ENCODE measurements at regions not wholly inside any gene's neighbourhood (a gene's known extent, or its start where the extent isn't known, plus 50 kb on each side); places are given as distances from the start of the nearest gene placed in this dataset.

- TF ChIP-seq EZH2 (IDR thresholded peaks at IDR 0.05; ENCODE audit: borderline replicate concordance, low read depth, low read length, severe bottlenecking) (no peak), POLR2AphosphoS5 (IDR thresholded peaks at IDR 0.05; ENCODE audit: insufficient read depth, low read depth, low read length) (no peak), CTCF (IDR thresholded peaks at IDR 0.05; ENCODE audit: extremely low read depth in 1 of 2, insufficient read depth in 1 of 2, low read depth in 1 of 2, low read length in 2 of 2) (no peak), FOS (IDR thresholded peaks at IDR 0.05; ENCODE audit: borderline replicate concordance, insufficient read depth, low read length) (no peak), POLR2A (IDR thresholded peaks at IDR 0.05; ENCODE audit: low read depth, low read length) (no peak), GATA2 (IDR thresholded peaks at IDR 0.05; ENCODE audit: insufficient read depth, insufficient read length, low read depth, low read length) (no peak), MYC (IDR thresholded peaks at IDR 0.05; ENCODE audit: low read depth, low read length) (no peak), MAX (IDR thresholded peaks at IDR 0.05; ENCODE audit: insufficient read depth, insufficient read length) (no peak), JUN (IDR thresholded peaks at IDR 0.05; ENCODE audit: borderline replicate concordance, insufficient read depth, insufficient read length, low read depth) (no peak)
- FAIRE-seq: no peak
- no peaks in the 10 kb centered on the region for H3K36me3 ChIP-seq (ENCODE audit: control insufficient read depth in 2 of 2, extremely low read depth in 1 of 2, insufficient read depth in 2 of 2, low read length in 2 of 2)
- H3K27me3 ChIP-seq (ENCODE audit: control insufficient read depth in 2 of 2, insufficient read depth in 2 of 2, low read length in 2 of 2): no peaks in the 10 kb centered on the region
- no peaks in the 10 kb centered on the region for H3K9me3 ChIP-seq (replicated peaks; ENCODE audit: control insufficient read depth, insufficient read depth, low read length)
- H3K4me1 ChIP-seq (ENCODE audit: control insufficient read depth, extremely low read depth, insufficient read depth, low read length): no peaks in the 10 kb centered on the region
- no peak overlapping the region for H3K4me3 ChIP-seq (replicated peaks in 1 of 3; ENCODE audit: insufficient read depth in 1 of 3, low read depth in 1 of 3, low read length in 3 of 3)
- ChIA-PET CTCF (no interaction called here), POLR2A (no interaction called here)
- no peaks in the 10 kb centered on the region for H3K79me2 ChIP-seq (ENCODE audit: control insufficient read depth, insufficient read depth, low read length)
- H3K9ac ChIP-seq (replicated peaks; ENCODE audit: extremely low read depth, insufficient read depth, low read length): no peak overlapping the region
- no peak overlapping the region for H2AFZ ChIP-seq (ENCODE audit: low read depth, low read length)
- H4K20me1 ChIP-seq (replicated peaks; ENCODE audit: control insufficient read depth, extremely low read depth, insufficient read depth, low read length): no peaks in the 10 kb centered on the region
- intact Hi-C loops (cut with micrococcal nuclease) (no loop called here), dilution Hi-C loops (cut with MboI; ENCODE audit: extremely low pct_ligation_motif_present, low sequenced_read_pairs) (no loop called here)
- H3K27ac ChIP-seq (ENCODE audit: insufficient read depth, low read depth, low read length): no peak overlapping the region
- H3K9me1 ChIP-seq (replicated peaks; ENCODE audit: control insufficient read depth, extremely low read depth, insufficient read depth, low read length): no peaks in the 10 kb centered on the region
- no peak for DNase-seq (ENCODE audit: low read depth, low spot score)
- H3K4me2 ChIP-seq (ENCODE audit: insufficient read depth, low read length): no peak overlapping the region
- BruUV-seq (replicated peaks): no TSS peak
These were observed 89.4 kb upstream of the MTPN start for GRCh38 chr7:136066304-136067143.

Data from endothelial cell of umbilical vein (primary cell).